PFSK-1 (cell line): ENCODE measurements at regions not wholly inside any gene's neighbourhood (a gene's known extent, or its start where the extent isn't known, plus 50 kb on each side); places are given as distances from the start of the nearest gene placed in this dataset.

Source experiments
- FOXP2 ChIP-seq: optimal IDR thresholded peaks from 2 replicates; pipeline ENCODE3; 2011; ENCODE audit warnings: borderline replicate concordance, control low read depth, inconsistent platforms; ENCODE audit not compliant: insufficient read depth; ENCODE audit errors: extremely low read length, extremely low read depth
- POLR2AphosphoS5 ChIP-seq: IDR thresholded peaks from 2 replicates; pipeline ENCODE4 v1.6.1; 2012; ENCODE audit warnings: low read depth, mild to moderate bottlenecking, control low read depth, low read length, moderate library complexity
- SIN3A ChIP-seq: IDR thresholded peaks from 2 replicates; pipeline ENCODE4 v1.6.1; 2012; ENCODE audit warnings: mild to moderate bottlenecking, low read length, moderate library complexity, borderline replicate concordance; ENCODE audit not compliant: insufficient read depth
- TAF1 ChIP-seq: IDR thresholded peaks from 2 replicates; pipeline ENCODE4 v1.6.1; 2012; ENCODE audit warnings: low read length, control low read depth, borderline replicate concordance; ENCODE audit not compliant: insufficient read depth
- TF ChIP-seq, protein P1 (sequence below), 2 experiments: IDR thresholded peaks; 2 replicates each; pipeline versions ENCODE4 v1.6.1 to v1.8.0; 2011 to 2012; ENCODE audit warnings: low read depth in 2 of 2, low read length in 2 of 2, control low read depth in 1 of 2, inconsistent platforms in 1 of 2, mild to moderate bottlenecking in 1 of 2, moderate library complexity in 1 of 2; ENCODE audit not compliant: insufficient read depth in 1 of 2

- TF ChIP-seq POLR2AphosphoS5 (no peak), TAF1 (no peak), FOXP2 (no peak), SIN3A (no peak)
- TF ChIP-seq, protein P1, sequence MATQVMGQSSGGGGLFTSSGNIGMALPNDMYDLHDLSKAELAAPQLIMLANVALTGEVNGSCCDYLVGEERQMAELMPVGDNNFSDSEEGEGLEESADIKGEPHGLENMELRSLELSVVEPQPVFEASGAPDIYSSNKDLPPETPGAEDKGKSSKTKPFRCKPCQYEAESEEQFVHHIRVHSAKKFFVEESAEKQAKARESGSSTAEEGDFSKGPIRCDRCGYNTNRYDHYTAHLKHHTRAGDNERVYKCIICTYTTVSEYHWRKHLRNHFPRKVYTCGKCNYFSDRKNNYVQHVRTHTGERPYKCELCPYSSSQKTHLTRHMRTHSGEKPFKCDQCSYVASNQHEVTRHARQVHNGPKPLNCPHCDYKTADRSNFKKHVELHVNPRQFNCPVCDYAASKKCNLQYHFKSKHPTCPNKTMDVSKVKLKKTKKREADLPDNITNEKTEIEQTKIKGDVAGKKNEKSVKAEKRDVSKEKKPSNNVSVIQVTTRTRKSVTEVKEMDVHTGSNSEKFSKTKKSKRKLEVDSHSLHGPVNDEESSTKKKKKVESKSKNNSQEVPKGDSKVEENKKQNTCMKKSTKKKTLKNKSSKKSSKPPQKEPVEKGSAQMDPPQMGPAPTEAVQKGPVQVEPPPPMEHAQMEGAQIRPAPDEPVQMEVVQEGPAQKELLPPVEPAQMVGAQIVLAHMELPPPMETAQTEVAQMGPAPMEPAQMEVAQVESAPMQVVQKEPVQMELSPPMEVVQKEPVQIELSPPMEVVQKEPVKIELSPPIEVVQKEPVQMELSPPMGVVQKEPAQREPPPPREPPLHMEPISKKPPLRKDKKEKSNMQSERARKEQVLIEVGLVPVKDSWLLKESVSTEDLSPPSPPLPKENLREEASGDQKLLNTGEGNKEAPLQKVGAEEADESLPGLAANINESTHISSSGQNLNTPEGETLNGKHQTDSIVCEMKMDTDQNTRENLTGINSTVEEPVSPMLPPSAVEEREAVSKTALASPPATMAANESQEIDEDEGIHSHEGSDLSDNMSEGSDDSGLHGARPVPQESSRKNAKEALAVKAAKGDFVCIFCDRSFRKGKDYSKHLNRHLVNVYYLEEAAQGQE (IDR thresholded peaks at IDR 0.05; ENCODE audit: insufficient read depth in 1 of 2, low read depth in 2 of 2, low read length in 2 of 2): no peak
Measured at GRCh38 chr2:65486802-65487201, 54.4 kb upstream of the SPRED2 start.

- no peak for TF ChIP-seq SIN3A
- TF ChIP-seq FOXP2: no peak
- TF ChIP-seq POLR2AphosphoS5: no peak
- no peak for TF ChIP-seq TAF1
- TF ChIP-seq, protein P1 (IDR thresholded peaks at IDR 0.05; ENCODE audit: insufficient read depth in 1 of 2, low read depth in 2 of 2, low read length in 2 of 2): no peak
Measured at GRCh38 chr2:65486282-65486681, 53.9 kb upstream of the SPRED2 start.

- TF ChIP-seq SIN3A (no peak), FOXP2 (no peak), POLR2AphosphoS5 (no peak), TAF1 (no peak)
- TF ChIP-seq, protein P1 (IDR thresholded peaks at IDR 0.05; ENCODE audit: insufficient read depth in 1 of 2, low read depth in 2 of 2, low read length in 2 of 2): no peak
Measured at GRCh38 chr2:65485839-65486238, 53.4 kb upstream of the SPRED2 start.

GRCh38 chr2:65483763-65484162 is 51.4 kb upstream of the SPRED2 start:
- TF ChIP-seq, protein P1 (IDR thresholded peaks at IDR 0.05; ENCODE audit: insufficient read depth in 1 of 2, low read depth in 2 of 2, low read length in 2 of 2): no peak
- no peak for TF ChIP-seq POLR2AphosphoS5
- TF ChIP-seq FOXP2: no peak
- TF ChIP-seq SIN3A: no peak
- no peak for TF ChIP-seq TAF1

- TF ChIP-seq TAF1 (no peak), POLR2AphosphoS5 (no peak), SIN3A (no peak), FOXP2 (no peak)
- TF ChIP-seq, protein P1 (IDR thresholded peaks at IDR 0.05; ENCODE audit: insufficient read depth in 1 of 2, low read depth in 2 of 2, low read length in 2 of 2): no peak
Measured at GRCh38 chr2:65482971-65483370, 50.6 kb upstream of the SPRED2 start.
